ENCODE measurements at regions not wholly inside any gene's neighbourhood (a gene's known extent, or its start where the extent isn't known, plus 50 kb on each side); places are given as distances from the start of the nearest gene placed in this dataset.

- TF ChIP-seq POLR2A (IDR thresholded peaks at IDR 0.05) (no peak), CTCF (IDR thresholded peaks at IDR 0.05) (no peak)
Measured at GRCh38 chr2:155100261-155100660, 401.8 kb downstream of the KCNJ3 start.

Data from Peyer's patch (tissue), 4 donors.